A549 (cell line): ENCODE measurements at regions not wholly inside any gene's neighbourhood (a gene's known extent, or its start where the extent isn't known, plus 50 kb on each side); places are given as distances from the start of the nearest gene placed in this dataset.

Experiments used
- ATAC-seq, 2 experiments: fragments of 200-7000 bp in 1 of 2; fragments of >200 bp in 1 of 2; cut with Nextera tagmentation in 1 of 2; cut with Tn5 transposase in 1 of 2; 3 replicates each; pipeline versions ENCODE4 v1.8.0 to v1.9.1; 2018 to 2020; ENCODE audit warnings: mild to moderate bottlenecking in 1 of 2, moderate library complexity in 1 of 2
- CTCF ChIA-PET: fragments of 300-600 bp; sonication (Branson Sonifier 250); formaldehyde crosslinking; extraction: SDS; loops from one replicate; lab custom pipeline; 2021; ENCODE audit warnings: antibody characterized with exemption, inconsistent platforms; lab: Yijun Ruan, JAX
- POLR2A ChIA-PET: fragments of 350-600 bp; formaldehyde crosslinking; extraction: SDS; loops from one replicate; lab custom pipeline; 2021; ENCODE audit warnings: antibody characterized with exemption, inconsistent platforms; lab: Yijun Ruan, JAX
- DNase-seq, 2 experiments: peaks; one replicate each; pipeline versions ENCODE4 v3.0.0 to v3.0.0-alpha.2; 2011 to 2016; ENCODE audit warnings: low read depth in 1 of 2, low spot score in 1 of 2
- FAIRE-seq: peaks from 2 replicates; lab custom pipeline; 2011; peaks lifted over from hg19 to GRCh38; lab: Jason Lieb, UNC
- H3K27ac ChIP-seq, 2 experiments: fragments of >200 bp; sonication (Bioruptor Twin); formaldehyde crosslinking; 3 replicates each; pipeline ENCODE4 v1.5.1; 2016 to 2017
- H3K4me1 ChIP-seq: fragments of >200 bp; sonication (Bioruptor Twin); formaldehyde crosslinking; 3 replicates; pipeline ENCODE4 v1.6.1; 2016
- H3K4me2 ChIP-seq: fragments of >200 bp; sonication (Bioruptor Twin); formaldehyde crosslinking; 3 replicates; pipeline ENCODE4 v1.6.1; 2016
- H3K4me3 ChIP-seq: fragments of >200 bp; sonication (Bioruptor Twin); formaldehyde crosslinking; 3 replicates; pipeline ENCODE4 v1.5.1; 2016
- H3K9me3 ChIP-seq: fragments of >200 bp; sonication (Bioruptor Twin); formaldehyde crosslinking; 3 replicates; pipeline ENCODE4 v1.6.1; 2016
- CBX8 ChIP-seq: fragments of 200-600 bp; sonication (generic); IDR thresholded peaks from 2 replicates; pipeline ENCODE4 v1.6.1; 2016
- CHD2 ChIP-seq: fragments of 150-350 bp; IDR thresholded peaks from 2 replicates; pipeline ENCODE4 v1.6.1; 2014; ENCODE audit warnings: low read length; ENCODE audit not compliant: partially characterized antibody
- CHD4 ChIP-seq: fragments of 200-600 bp; sonication (generic); IDR thresholded peaks from 2 replicates; pipeline ENCODE4 v1.6.1; 2016; ENCODE audit warnings: antibody characterized with exemption, mild to moderate bottlenecking, borderline replicate concordance
- EHF ChIP-seq: fragments of 250-450 bp; sonication (Bioruptor Pico); IDR thresholded peaks from 2 replicates; pipeline ENCODE4 v1.5.0; 2020; ENCODE audit warnings: mild to moderate bottlenecking
- EP300 ChIP-seq, 2 experiments: fragments of >200 bp; sonication (Bioruptor Twin); formaldehyde crosslinking; IDR thresholded peaks; 2 replicates in 1 of 2; 3 replicates in 1 of 2; pipeline ENCODE4 v1.6.1; 2016 to 2017
- ESRRA ChIP-seq: fragments of 150-350 bp; IDR thresholded peaks from 2 replicates; pipeline ENCODE4 v1.6.1; 2014; ENCODE audit warnings: mild to moderate bottlenecking, low read length, borderline replicate concordance
- FOSL2 ChIP-seq, 2 experiments: fragments of 450-650 bp in 1 of 2; fragments of >200 bp in 1 of 2; sonication (Bioruptor Twin) in 1 of 2; formaldehyde crosslinking; IDR thresholded peaks; 2 replicates each; pipeline versions ENCODE4 v1.5.0 to v1.6.1; 2016 to 2020; ENCODE audit warnings: mild to moderate bottlenecking in 1 of 2, moderate library complexity in 1 of 2
- FOXS1 ChIP-seq: fragments of 250-450 bp; sonication (Bioruptor Pico); IDR thresholded peaks from 2 replicates; pipeline ENCODE4 v1.5.0; 2020; ENCODE audit warnings: mild to moderate bottlenecking, moderate library complexity
- HOXA7 ChIP-seq: fragments of 250-450 bp; sonication (Bioruptor Pico); IDR thresholded peaks from 2 replicates; pipeline ENCODE4 v1.5.0; 2020; ENCODE audit warnings: mild to moderate bottlenecking, moderate library complexity
- HOXB13 ChIP-seq: fragments of 250-450 bp; sonication (Bioruptor Pico); IDR thresholded peaks from 2 replicates; pipeline ENCODE4 v1.5.0; 2020; ENCODE audit warnings: low read depth, mild to moderate bottlenecking, moderate library complexity
- HOXB5 ChIP-seq: fragments of 250-450 bp; sonication (Bioruptor Pico); IDR thresholded peaks from 2 replicates; pipeline ENCODE4 v1.5.0; 2020; ENCODE audit warnings: mild to moderate bottlenecking, moderate library complexity
- JUNB ChIP-seq: fragments of >200 bp; sonication (Bioruptor Twin); formaldehyde crosslinking; IDR thresholded peaks from 2 replicates; pipeline ENCODE4 v1.6.1; 2016
- MAFK ChIP-seq: fragments of 450-650 bp; IDR thresholded peaks from 2 replicates; pipeline ENCODE4 v1.6.1; 2014; ENCODE audit not compliant: partially characterized antibody
- MAX ChIP-seq: IDR thresholded peaks from 2 replicates; pipeline ENCODE4 v1.6.1; 2012
- MAZ ChIP-seq: fragments of 150-350 bp; IDR thresholded peaks from 2 replicates; pipeline ENCODE4 v1.6.1; 2014; ENCODE audit warnings: antibody characterized with exemption, low read depth, low read length, borderline replicate concordance
- NFE2L2 ChIP-seq: fragments of 150-350 bp; conservative IDR thresholded peaks from 2 replicates; pipeline ENCODE4 v1.6.1; 2014; ENCODE audit warnings: low read length
- PHF8 ChIP-seq: fragments of 200-600 bp; sonication (generic); IDR thresholded peaks from 2 replicates; pipeline ENCODE4 v1.6.1; 2016; ENCODE audit warnings: low read depth, mild to moderate bottlenecking, antibody characterized with exemption, moderate library complexity, borderline replicate concordance
- POLR2A ChIP-seq: IDR thresholded peaks from 2 replicates; pipeline ENCODE4 v1.6.1; 2012; ENCODE audit warnings: mild to moderate bottlenecking, low read length
- RAD21 ChIP-seq, 2 experiments: fragments of >200 bp in 1 of 2; sonication (Bioruptor Twin) in 1 of 2; formaldehyde crosslinking in 1 of 2; IDR thresholded peaks in 1 of 2; conservative IDR thresholded peaks in 1 of 2; 2 replicates in 1 of 2; 3 replicates in 1 of 2; pipeline ENCODE4 v1.6.1; 2012 to 2018; ENCODE audit warnings: inconsistent platforms in 1 of 2
- RFX5 ChIP-seq: fragments of 450-650 bp; IDR thresholded peaks from 2 replicates; pipeline ENCODE4 v1.7.1; 2014; ENCODE audit warnings: antibody characterized with exemption, mild to moderate bottlenecking, moderate library complexity
- RNF2 ChIP-seq: fragments of 200-600 bp; sonication (generic); IDR thresholded peaks from 2 replicates; pipeline ENCODE4 v1.6.1; 2016; ENCODE audit warnings: low read depth, mild to moderate bottlenecking, antibody characterized with exemption, moderate library complexity, borderline replicate concordance
- SMC3 ChIP-seq: fragments of >200 bp; sonication (Bioruptor Twin); formaldehyde crosslinking; IDR thresholded peaks from 3 replicates; pipeline ENCODE4 v1.6.1; 2018; ENCODE audit warnings: inconsistent platforms
- TFCP2L1 ChIP-seq: fragments of 250-450 bp; sonication (Bioruptor Pico); IDR thresholded peaks from 2 replicates; pipeline ENCODE4 v1.5.0; 2021; ENCODE audit warnings: mild to moderate bottlenecking
- TP53 ChIP-seq: fragments of 250-450 bp; sonication (Bioruptor Pico); IDR thresholded peaks from 2 replicates; pipeline ENCODE4 v1.5.0; 2021; ENCODE audit warnings: mild to moderate bottlenecking, moderate library complexity
- ZC3H11A ChIP-seq: fragments of 450-650 bp; IDR thresholded peaks from 2 replicates; pipeline ENCODE4 v1.6.1; 2014; ENCODE audit warnings: antibody characterized with exemption, mild to moderate bottlenecking
- ZFP36 ChIP-seq: fragments of 450-650 bp; IDR thresholded peaks from 2 replicates; pipeline ENCODE4 v1.6.1; 2014; ENCODE audit warnings: borderline replicate concordance; ENCODE audit not compliant: partially characterized antibody
- WGBS: methylation state at CpG from one replicate; pipeline ENCODE4 v1.1.6; 2017; ENCODE audit errors: missing lambda C conversion rate; 5-methylcytosine and 5-hydroxymethylcytosine counted together
- TF ChIP-seq, protein P1 (sequence below): fragments of 250-450 bp; sonication (Bioruptor Pico); IDR thresholded peaks from 2 replicates; pipeline ENCODE4 v1.5.0; 2021; ENCODE audit warnings: mild to moderate bottlenecking, moderate library complexity, borderline replicate concordance

DNA sequence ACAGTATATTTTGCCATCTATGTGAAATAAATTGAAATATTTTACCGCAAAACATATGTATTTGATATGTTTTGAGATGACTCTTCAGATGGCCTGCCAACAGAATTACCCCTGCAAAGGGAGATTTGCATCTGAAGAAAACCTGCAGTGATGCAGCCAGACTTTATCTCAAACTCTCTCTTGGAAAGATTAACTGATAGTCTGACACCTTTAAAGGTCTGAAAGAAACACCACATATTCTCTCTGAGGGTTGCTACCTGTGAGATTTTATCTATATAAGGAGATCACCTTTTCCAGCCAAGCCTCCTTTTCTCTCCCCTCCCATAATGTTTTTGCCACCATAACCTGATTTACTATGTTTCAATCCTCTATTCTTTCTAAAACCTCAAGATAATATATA, 1106.3 kb upstream of the IGFBP7 start:
- Histone ChIP-seq H3K4me1 (no peaks in the 10 kb centered on the region), H3K9me3 (0 out of 3 replicates have a peak, but pooled peaks cover 7% of the 10 kb centered on the region), H3K4me2 (no peak overlapping the region)
- FAIRE-seq, result no peak
- POLR2A ChIA-PET, result no interaction called here
- TF ChIP-seq MAFK (no peak), POLR2A (no peak), NFE2L2 (no peak), HOXB13 (no peak), PHF8 (no peak), RFX5 (no peak), EP300 (IDR thresholded peaks at IDR 0.05) (no peak), TFCP2L1 (CRISPR knock-in tag) (no peak), MAZ (no peak), HOXB5 (CRISPR knock-in tag) (no peak), RNF2 (no peak), CHD2 (no peak), TP53 (CRISPR knock-in tag) (no peak), ZFP36 (no peak), FOSL2 (IDR thresholded peaks at IDR 0.05) (no peak), FOSL2 (CRISPR knock-in tag; IDR thresholded peaks at IDR 0.05) (no peak)
- TF ChIP-seq, protein P1, sequence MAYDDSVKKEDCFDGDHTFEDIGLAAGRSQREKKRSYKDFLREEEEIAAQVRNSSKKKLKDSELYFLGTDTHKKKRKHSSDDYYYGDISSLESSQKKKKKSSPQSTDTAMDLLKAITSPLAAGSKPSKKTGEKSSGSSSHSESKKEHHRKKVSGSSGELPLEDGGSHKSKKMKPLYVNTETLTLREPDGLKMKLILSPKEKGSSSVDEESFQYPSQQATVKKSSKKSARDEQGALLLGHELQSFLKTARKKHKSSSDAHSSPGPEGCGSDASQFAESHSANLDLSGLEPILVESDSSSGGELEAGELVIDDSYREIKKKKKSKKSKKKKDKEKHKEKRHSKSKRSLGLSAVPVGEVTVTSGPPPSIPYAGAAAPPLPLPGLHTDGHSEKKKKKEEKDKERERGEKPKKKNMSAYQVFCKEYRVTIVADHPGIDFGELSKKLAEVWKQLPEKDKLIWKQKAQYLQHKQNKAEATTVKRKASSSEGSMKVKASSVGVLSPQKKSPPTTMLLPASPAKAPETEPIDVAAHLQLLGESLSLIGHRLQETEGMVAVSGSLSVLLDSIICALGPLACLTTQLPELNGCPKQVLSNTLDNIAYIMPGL (CRISPR knock-in tag), result no peak
- TF ChIP-seq, all 56 proteins: peak for 0
- WGBS, result 23% methylated on average over 1 of the region's 1 CpG
- H3K4me3 ChIP-seq, result no peak overlapping the region
- DNase-seq (no peak), ATAC-seq (no peak)
- no peak overlapping the region for H3K27ac ChIP-seq
- CTCF ChIA-PET, result no interaction called here

DNA sequence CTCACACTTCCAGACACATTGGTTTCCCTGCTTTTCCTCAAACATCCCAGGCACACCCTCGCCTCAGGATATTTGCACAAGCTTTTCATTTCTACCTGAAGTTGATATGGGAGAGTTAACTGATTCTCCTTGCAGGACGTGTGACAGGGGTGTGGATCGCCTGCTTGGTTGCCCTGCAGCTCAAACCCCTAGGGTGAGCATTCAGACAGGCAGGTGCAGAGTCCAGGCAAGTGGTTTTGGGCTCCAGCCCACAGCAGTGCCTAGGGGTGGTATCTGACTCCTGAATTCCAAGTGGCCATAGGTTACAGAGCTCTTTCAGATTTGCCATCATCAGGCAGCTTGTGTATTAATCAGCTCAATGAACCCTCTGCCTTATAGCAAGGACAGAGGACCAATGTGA, 1104.2 kb upstream of the IGFBP7 start:
- Histone ChIP-seq H3K4me3 (no peak overlapping the region), H3K4me1 (no peaks in the 10 kb centered on the region), H3K4me2 (no peak overlapping the region), H3K27ac (no peak overlapping the region), H3K9me3 (no peaks in the 10 kb centered on the region)
- no peak for TF ChIP-seq CBX8
- no peak for TF ChIP-seq FOSL2 (IDR thresholded peaks at IDR 0.05)
- no peak for TF ChIP-seq FOSL2 (CRISPR knock-in tag; IDR thresholded peaks at IDR 0.05)
- TF ChIP-seq ZC3H11A, result no peak
- TF ChIP-seq NFE2L2, result no peak
- no peak for TF ChIP-seq MAFK
- TF ChIP-seq FOXS1 (CRISPR knock-in tag), result no peak
- TF ChIP-seq ESRRA, result no peak
- no peak for TF ChIP-seq SMC3
- TF ChIP-seq JUNB, result no peak
- TF ChIP-seq EHF (CRISPR knock-in tag), result no peak
- FAIRE-seq (no peak), ATAC-seq (no peak), DNase-seq (no peak)
- ChIA-PET POLR2A (no interaction called here), CTCF (no interaction called here)
- 23% methylated on average over 3 of the region's 3 CpGs for WGBS

DNA sequence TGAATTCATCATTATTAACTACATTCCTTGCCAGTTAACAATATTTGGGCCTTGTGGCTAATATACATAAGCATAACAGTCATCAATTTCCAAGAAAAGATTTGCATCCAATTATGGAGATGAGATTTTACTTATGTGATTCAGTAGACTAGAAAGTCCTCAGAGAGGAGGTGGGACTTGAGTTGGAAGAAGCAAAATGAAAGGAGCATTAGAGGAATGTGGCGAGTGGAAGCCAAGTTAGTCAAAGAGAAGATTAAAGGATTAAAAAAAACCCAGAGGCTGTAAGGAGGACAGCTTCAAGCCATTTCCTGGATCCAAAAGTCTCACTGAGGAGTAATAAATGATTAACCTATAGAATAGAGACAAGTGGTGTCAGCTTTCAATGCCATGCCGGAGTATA, 1099.4 kb upstream of the IGFBP7 start:
- Histone ChIP-seq H3K4me2 (no peak overlapping the region), H3K4me1 (no peaks in the 10 kb centered on the region), H3K9me3 (no peaks in the 10 kb centered on the region), H3K4me3 (no peak overlapping the region), H3K27ac (no peak overlapping the region)
- no peak for ATAC-seq
- no peak for FAIRE-seq
- ChIA-PET CTCF (no interaction called here), POLR2A (no interaction called here)
- TF ChIP-seq SMC3, result no peak
- no peak for TF ChIP-seq RAD21 (conservative IDR thresholded peaks at IDR 0.05 in 1 of 2, IDR thresholded peaks at IDR 0.05 in 1 of 2)
- no peak for TF ChIP-seq TP53 (CRISPR knock-in tag)
- TF ChIP-seq HOXA7 (CRISPR knock-in tag), result no peak
- no peak for TF ChIP-seq MAX
- TF ChIP-seq PHF8, result no peak
- no peak for TF ChIP-seq CHD4
- no peak for TF ChIP-seq MAZ
- DNase-seq, result no peak
- WGBS, result 22% methylated on average over 2 of the region's 2 CpGs
